SK-N-SH treated with all-trans-retinoic acid at 6 μM for 48 hours (cell line): ENCODE measurements at regions not wholly inside any gene's neighbourhood (a gene's known extent, or its start where the extent isn't known, plus 50 kb on each side); places are given as distances from the start of the nearest gene placed in this dataset.

Source experiments
- CSRNP3 ChIP-seq: fragments of 250-450 bp; sonication (Bioruptor Pico); IDR thresholded peaks from 2 replicates; pipeline ENCODE4 v1.5.1; 2021; ENCODE audit warnings: mild to moderate bottlenecking, moderate library complexity
- ZC3H10 ChIP-seq: fragments of 250-450 bp; sonication (Bioruptor Pico); IDR thresholded peaks from 2 replicates; pipeline ENCODE4 v1.5.1; 2021; ENCODE audit warnings: mild to moderate bottlenecking, moderate library complexity
- ZFP30 ChIP-seq: fragments of 450-650 bp; formaldehyde crosslinking; IDR thresholded peaks from 2 replicates; pipeline ENCODE4 v1.5.0; 2022; ENCODE audit warnings: mild to moderate bottlenecking, moderate library complexity

GRCh38 chr10:33093362-33093761, 135.3 kb upstream of the ITGB1 start:
- no peak for TF ChIP-seq ZC3H10 (CRISPR knock-in tag)
- TF ChIP-seq ZFP30 (CRISPR knock-in tag), result no peak
- no peak for TF ChIP-seq CSRNP3
